ENCODE measurements at regions not wholly inside any gene's neighbourhood (a gene's known extent, or its start where the extent isn't known, plus 50 kb on each side); places are given as distances from the start of the nearest gene placed in this dataset.
"Not testable (repeated sequence)": the region's sequence is repeated elsewhere in the genome, so short reads cannot be mapped to it uniquely, and the experiment has no call there.

- WGBS (ENCODE audit: extremely low coverage, insufficient coverage, insufficient read length), result no CpG with 5 or more reads among the region's 9 CpGs
- not testable (repeated sequence) for H3K27ac ChIP-seq (ENCODE audit: low read depth, low read length)
These were observed 145.9 kb downstream of the NPIPB5 start for GRCh38 chr16:22656573-22656972.

DNA sequence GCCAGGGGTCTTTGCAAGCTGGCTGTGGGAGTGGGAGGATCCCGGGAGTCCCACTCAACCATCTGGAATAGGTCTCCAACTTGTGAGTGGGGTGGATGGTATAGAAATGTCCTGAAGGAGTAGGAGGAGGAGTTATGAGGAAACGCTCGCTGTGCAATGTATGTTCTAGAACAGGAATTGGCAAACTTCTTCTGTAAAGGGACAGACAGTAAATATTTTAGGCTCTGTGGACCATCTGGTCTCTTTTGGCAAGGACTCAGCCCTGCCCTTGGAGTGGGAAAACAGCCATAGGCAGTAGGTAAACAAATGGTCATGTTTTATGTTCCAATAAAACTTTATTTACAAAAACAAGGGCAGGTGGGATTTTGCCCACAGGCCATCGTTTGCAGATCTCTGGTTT is 149.2 kb downstream of the NPIPB5 start:
- Histone ChIP-seq H2AK5ac (ENCODE audit: low read length) (no peak overlapping the region), H2BK12ac (ENCODE audit: low read length) (no peak overlapping the region), H3K9me3 (ENCODE audit: insufficient read depth, low read depth, low read length) (no peaks in the 10 kb centered on the region), H3K14ac (ENCODE audit: low read length) (no peak overlapping the region), H3K79me2 (ENCODE audit: control insufficient read depth, insufficient read depth, low read length, poor library complexity) (no peaks in the 10 kb centered on the region), H2BK5ac (ENCODE audit: low read depth, low read length, poor library complexity) (no peak overlapping the region), H2AFZ (ENCODE audit: insufficient read depth, low read length, poor library complexity) (no peak overlapping the region), H3K23ac (ENCODE audit: low read length) (no peak overlapping the region), H2BK120ac (ENCODE audit: insufficient read depth, low read length, poor library complexity) (no peak overlapping the region), H4K8ac (ENCODE audit: low read depth, low read length) (no peak overlapping the region), H3K4ac (ENCODE audit: low read depth, low read length) (no peak overlapping the region), H3K4me3 (ENCODE audit: low read depth, low read length) (no peak overlapping the region), H3K36me3 (ENCODE audit: control insufficient read depth in 1 of 2, insufficient read depth in 2 of 2, low read length in 2 of 2) (no peaks in the 10 kb centered on the region), H4K12ac (ENCODE audit: low read depth, low read length) (no peak overlapping the region), H3K27ac (ENCODE audit: low read depth, low read length) (no peak overlapping the region), H3K4me2 (ENCODE audit: low read length) (no peak overlapping the region), H3K79me1 (ENCODE audit: low read length) (no peaks in the 10 kb centered on the region), H3K4me1 (ENCODE audit: control insufficient read depth in 1 of 2, insufficient read depth in 2 of 2, low read length in 2 of 2) (no peaks in the 10 kb centered on the region), H3K27me3 (ENCODE audit: insufficient read depth, low read length) (no peaks in the 10 kb centered on the region), H3K9ac (ENCODE audit: low read length) (no peak overlapping the region), H3K18ac (ENCODE audit: low read length) (no peak overlapping the region), H4K91ac (ENCODE audit: low read depth, low read length) (no peak overlapping the region)
- no CpG with 5 or more reads among the region's 4 CpGs for WGBS (ENCODE audit: extremely low coverage, insufficient coverage, insufficient read length)
- DNase-seq, result no peak

More at GRCh38 chr16:22656573-22656972, 145.9 kb downstream of the NPIPB5 start:
- not testable (repeated sequence) for H2BK5ac ChIP-seq (ENCODE audit: low read depth, low read length, poor library complexity); DNase-seq; H4K91ac ChIP-seq (ENCODE audit: low read depth, low read length); H2AFZ ChIP-seq (ENCODE audit: insufficient read depth, low read length, poor library complexity); H3K9ac ChIP-seq (ENCODE audit: low read length); H3K27me3 ChIP-seq (ENCODE audit: insufficient read depth, low read length); H3K36me3 ChIP-seq (ENCODE audit: control insufficient read depth in 1 of 2, insufficient read depth in 2 of 2, low read length in 2 of 2); H3K4me1 ChIP-seq (ENCODE audit: control insufficient read depth in 1 of 2, insufficient read depth in 2 of 2, low read length in 2 of 2); H2BK12ac ChIP-seq (ENCODE audit: low read length); H3K23ac ChIP-seq (ENCODE audit: low read length); H3K9me3 ChIP-seq (ENCODE audit: insufficient read depth, low read depth, low read length); H2AK5ac ChIP-seq (ENCODE audit: low read length); H3K4ac ChIP-seq (ENCODE audit: low read depth, low read length); H4K12ac ChIP-seq (ENCODE audit: low read depth, low read length); H3K79me2 ChIP-seq (ENCODE audit: control insufficient read depth, insufficient read depth, low read length, poor library complexity); H4K8ac ChIP-seq (ENCODE audit: low read depth, low read length); H3K4me2 ChIP-seq (ENCODE audit: low read length); H3K79me1 ChIP-seq (ENCODE audit: low read length); H3K18ac ChIP-seq (ENCODE audit: low read length); H3K14ac ChIP-seq (ENCODE audit: low read length); H2BK120ac ChIP-seq (ENCODE audit: insufficient read depth, low read length, poor library complexity); H3K4me3 ChIP-seq (ENCODE audit: low read depth, low read length)

DNA sequence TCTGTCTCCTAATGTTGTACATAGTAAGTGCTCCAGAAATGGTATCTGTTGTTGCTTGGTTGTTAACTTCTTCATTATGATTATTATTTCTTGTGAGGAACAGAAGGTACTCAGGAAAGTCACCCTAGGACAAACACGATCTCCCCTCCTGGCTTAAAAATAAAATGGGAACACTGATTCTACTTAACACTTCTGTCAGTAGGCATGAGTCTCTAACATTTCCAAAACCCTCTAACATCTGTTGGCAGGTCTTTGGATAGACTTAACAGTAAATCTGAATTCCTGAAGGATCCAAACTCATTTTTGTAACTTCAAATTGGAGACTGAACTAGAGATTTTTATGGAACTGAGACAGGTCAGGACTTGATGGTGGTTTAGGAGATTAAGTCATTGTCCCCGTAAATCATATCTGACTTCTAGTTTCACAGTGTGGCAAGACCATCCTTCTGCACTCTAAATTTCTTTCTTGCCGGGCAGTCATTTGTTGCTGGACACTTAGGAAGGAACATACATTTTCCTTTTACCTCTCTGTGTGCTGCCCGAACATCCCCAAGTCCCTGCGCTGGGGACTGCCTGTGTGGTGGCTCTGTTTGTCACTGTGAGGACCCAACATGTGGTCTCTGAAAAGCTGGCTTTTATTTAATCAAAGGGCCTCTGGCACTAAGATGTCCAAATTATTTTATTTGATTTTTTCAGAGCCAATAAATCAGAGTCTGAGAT is 149.9 kb downstream of the NPIPB5 start:
- Histone ChIP-seq H3K4me1 (ENCODE audit: control insufficient read depth in 1 of 2, insufficient read depth in 2 of 2, low read length in 2 of 2) (no peaks in the 10 kb centered on the region), H4K8ac (ENCODE audit: low read depth, low read length) (no peak overlapping the region), H4K91ac (ENCODE audit: low read depth, low read length) (no peak overlapping the region), H3K4ac (ENCODE audit: low read depth, low read length) (no peak overlapping the region), H3K79me2 (ENCODE audit: control insufficient read depth, insufficient read depth, low read length, poor library complexity) (no peaks in the 10 kb centered on the region), H3K4me2 (ENCODE audit: low read length) (no peak overlapping the region), H3K79me1 (ENCODE audit: low read length) (no peaks in the 10 kb centered on the region), H2AK5ac (ENCODE audit: low read length) (no peak overlapping the region), H3K4me3 (ENCODE audit: low read depth, low read length) (no peak overlapping the region), H3K27me3 (ENCODE audit: insufficient read depth, low read length) (no peaks in the 10 kb centered on the region), H4K12ac (ENCODE audit: low read depth, low read length) (no peak overlapping the region), H3K14ac (ENCODE audit: low read length) (no peak overlapping the region), H3K9ac (ENCODE audit: low read length) (no peak overlapping the region), H3K23ac (ENCODE audit: low read length) (no peak overlapping the region), H3K27ac (ENCODE audit: low read depth, low read length) (no peak overlapping the region), H2BK5ac (ENCODE audit: low read depth, low read length, poor library complexity) (no peak overlapping the region), H3K18ac (ENCODE audit: low read length) (no peak overlapping the region), H2BK12ac (ENCODE audit: low read length) (no peak overlapping the region), H2BK120ac (ENCODE audit: insufficient read depth, low read length, poor library complexity) (no peak overlapping the region), H3K9me3 (ENCODE audit: insufficient read depth, low read depth, low read length) (no peaks in the 10 kb centered on the region), H2AFZ (ENCODE audit: insufficient read depth, low read length, poor library complexity) (no peak overlapping the region), H3K36me3 (ENCODE audit: control insufficient read depth in 1 of 2, insufficient read depth in 2 of 2, low read length in 2 of 2) (no peaks in the 10 kb centered on the region)
- WGBS (ENCODE audit: extremely low coverage, insufficient coverage, insufficient read length), result no CpG with 5 or more reads among the region's 5 CpGs
- DNase-seq, result no peak

DNA sequence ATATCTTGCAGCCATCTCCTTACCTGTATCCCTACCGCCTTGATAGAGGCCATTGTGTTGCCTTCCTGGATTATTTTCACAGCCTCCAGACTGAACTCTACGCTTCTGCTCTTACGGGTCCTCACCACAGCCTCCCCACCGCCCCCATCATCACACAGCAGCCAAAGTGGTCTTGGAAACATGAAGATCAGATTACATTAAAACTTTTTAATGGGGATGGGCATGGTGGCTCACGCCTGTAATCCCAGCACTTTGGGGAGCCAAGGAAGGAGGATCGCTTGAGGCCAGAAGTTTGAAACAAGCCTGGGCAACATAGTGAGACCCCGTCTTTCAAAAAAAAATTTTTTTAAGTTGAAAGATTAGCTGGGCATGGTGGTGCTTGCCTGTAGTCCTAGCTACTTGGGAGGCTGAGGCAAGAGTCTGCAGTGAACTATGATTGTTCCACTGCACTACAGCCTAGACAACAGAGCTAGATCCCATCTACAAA is 150.5 kb downstream of the NPIPB5 start:
- no CpG with 5 or more reads among the region's 7 CpGs for WGBS (ENCODE audit: extremely low coverage, insufficient coverage, insufficient read length)
- H3K14ac ChIP-seq (ENCODE audit: low read length), result no peak overlapping the region
- no peak overlapping the region for H3K4me2 ChIP-seq (ENCODE audit: low read length)

More for the DNA sequence above, 150.5 kb downstream of the NPIPB5 start:
- no peak overlapping the region for H2AFZ ChIP-seq (ENCODE audit: insufficient read depth, low read length, poor library complexity)
- H3K23ac ChIP-seq (ENCODE audit: low read length), result no peak overlapping the region
- H3K4me3 ChIP-seq (ENCODE audit: low read depth, low read length), result no peak overlapping the region
- no peaks in the 10 kb centered on the region for H3K27me3 ChIP-seq (ENCODE audit: insufficient read depth, low read length)
- H2BK5ac ChIP-seq (ENCODE audit: low read depth, low read length, poor library complexity), result no peak overlapping the region
- H4K91ac ChIP-seq (ENCODE audit: low read depth, low read length), result no peak overlapping the region
- H3K79me1 ChIP-seq (ENCODE audit: low read length), result no peaks in the 10 kb centered on the region
- H4K8ac ChIP-seq (ENCODE audit: low read depth, low read length), result no peak overlapping the region
- H2AK5ac ChIP-seq (ENCODE audit: low read length), result no peak overlapping the region
- H3K18ac ChIP-seq (ENCODE audit: low read length), result no peak overlapping the region
- H3K79me2 ChIP-seq (ENCODE audit: control insufficient read depth, insufficient read depth, low read length, poor library complexity), result no peaks in the 10 kb centered on the region
- no peaks in the 10 kb centered on the region for H3K36me3 ChIP-seq (ENCODE audit: control insufficient read depth in 1 of 2, insufficient read depth in 2 of 2, low read length in 2 of 2)
- H3K27ac ChIP-seq (ENCODE audit: low read depth, low read length), result no peak overlapping the region
- no peak overlapping the region for H2BK12ac ChIP-seq (ENCODE audit: low read length)
- H3K9me3 ChIP-seq (ENCODE audit: insufficient read depth, low read depth, low read length), result no peaks in the 10 kb centered on the region
- no peak overlapping the region for H2BK120ac ChIP-seq (ENCODE audit: insufficient read depth, low read length, poor library complexity)
- no peak overlapping the region for H3K9ac ChIP-seq (ENCODE audit: low read length)
- no peaks in the 10 kb centered on the region for H3K4me1 ChIP-seq (ENCODE audit: control insufficient read depth in 1 of 2, insufficient read depth in 2 of 2, low read length in 2 of 2)
- no peak overlapping the region for H3K4ac ChIP-seq (ENCODE audit: low read depth, low read length)
- no peak overlapping the region for H4K12ac ChIP-seq (ENCODE audit: low read depth, low read length)
- no peak for DNase-seq
